Bronchial epithelial cell (primary cell): ENCODE measurements at regions not wholly inside any gene's neighbourhood (a gene's known extent, or its start where the extent isn't known, plus 50 kb on each side); places are given as distances from the start of the nearest gene placed in this dataset.

ENCODE experiments used
- DNase-seq: peaks from one replicate; pipeline ENCODE4 v3.0.0-alpha.2; 2010; ENCODE audit warnings: low read depth
- FAIRE-seq: peaks from 2 replicates; lab custom pipeline; 2011; peaks lifted over from hg19 to GRCh38; lab: Jason Lieb, UNC
- H3K27me3 ChIP-seq: 2 replicates; pipeline ENCODE4 v1.5.1; 2011; ENCODE audit warnings: low read length; ENCODE audit not compliant: control insufficient read depth, insufficient read depth
- H3K36me3 ChIP-seq: 2 replicates; pipeline ENCODE4 v1.5.1; 2011; ENCODE audit warnings: low read length; ENCODE audit not compliant: control insufficient read depth, insufficient read depth
- H3K4me3 ChIP-seq: 2 replicates; pipeline ENCODE4 v1.5.1; 2011; ENCODE audit warnings: mild to moderate bottlenecking, low read depth, low read length, control low read depth
- TF ChIP-seq, protein P1 (sequence below): IDR thresholded peaks from 2 replicates; pipeline ENCODE4 v1.5.1; 2011; ENCODE audit warnings: mild to moderate bottlenecking, moderate library complexity, low read length, control low read depth, inconsistent platforms; ENCODE audit not compliant: insufficient read depth, severe bottlenecking

DNA sequence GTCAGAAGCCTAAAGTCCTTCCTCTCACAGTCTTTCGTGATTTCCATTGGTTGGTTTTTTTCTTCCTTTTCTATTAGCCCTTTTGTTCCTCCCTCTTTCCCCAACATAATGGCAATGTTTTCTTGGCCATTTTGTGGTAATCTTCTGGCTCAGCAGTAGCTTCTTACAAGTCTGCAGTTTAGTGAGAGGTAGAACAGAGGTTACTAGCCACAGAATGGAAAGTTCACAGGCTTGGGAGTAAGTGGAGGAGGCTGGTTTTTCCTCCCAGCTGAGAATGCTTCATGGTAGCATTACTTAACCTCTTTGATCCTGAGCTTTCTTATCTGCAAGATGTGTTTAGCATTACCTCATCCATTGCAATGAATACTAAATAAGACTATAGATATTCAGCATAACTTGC lies 346.9 kb downstream of the NFIB start:
- FAIRE-seq: no peak

DNA sequence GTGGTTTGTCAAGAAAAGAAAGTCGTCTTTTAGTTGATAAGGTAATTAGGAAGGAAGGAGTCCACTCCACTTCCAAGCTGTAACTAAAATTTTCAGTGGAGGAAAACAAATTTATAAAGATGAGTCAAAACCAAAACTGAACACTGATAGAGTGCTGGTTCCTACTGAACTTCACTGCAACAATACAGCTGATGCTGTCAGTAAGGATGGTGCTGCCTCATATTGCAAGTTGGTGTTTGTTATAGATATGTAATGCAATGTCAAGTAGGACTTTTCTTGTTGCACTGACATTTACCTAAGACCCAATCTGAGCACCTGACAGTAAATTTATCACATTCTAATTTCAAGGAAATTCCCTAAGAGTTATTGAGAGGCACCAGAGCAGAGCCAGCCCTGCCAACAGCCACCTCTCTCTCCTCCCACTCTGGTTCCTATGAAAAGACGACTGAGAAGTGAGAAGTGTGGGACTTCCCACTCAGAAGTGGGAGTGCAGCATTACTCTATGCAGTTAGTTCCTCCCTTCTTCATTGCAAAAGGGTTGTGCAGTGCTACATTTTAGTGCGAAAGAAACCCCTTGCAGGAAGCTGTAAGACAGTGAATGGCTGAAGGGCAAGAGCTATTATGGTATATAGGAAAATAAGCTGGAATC lies 350.8 kb downstream of the NFIB start:
- Histone ChIP-seq H3K4me3 (no peak overlapping the region), H3K36me3 (no peaks in the 10 kb centered on the region), H3K27me3 (no peaks in the 10 kb centered on the region)
- no peak for DNase-seq
- no peak for FAIRE-seq
- TF ChIP-seq, protein P1, sequence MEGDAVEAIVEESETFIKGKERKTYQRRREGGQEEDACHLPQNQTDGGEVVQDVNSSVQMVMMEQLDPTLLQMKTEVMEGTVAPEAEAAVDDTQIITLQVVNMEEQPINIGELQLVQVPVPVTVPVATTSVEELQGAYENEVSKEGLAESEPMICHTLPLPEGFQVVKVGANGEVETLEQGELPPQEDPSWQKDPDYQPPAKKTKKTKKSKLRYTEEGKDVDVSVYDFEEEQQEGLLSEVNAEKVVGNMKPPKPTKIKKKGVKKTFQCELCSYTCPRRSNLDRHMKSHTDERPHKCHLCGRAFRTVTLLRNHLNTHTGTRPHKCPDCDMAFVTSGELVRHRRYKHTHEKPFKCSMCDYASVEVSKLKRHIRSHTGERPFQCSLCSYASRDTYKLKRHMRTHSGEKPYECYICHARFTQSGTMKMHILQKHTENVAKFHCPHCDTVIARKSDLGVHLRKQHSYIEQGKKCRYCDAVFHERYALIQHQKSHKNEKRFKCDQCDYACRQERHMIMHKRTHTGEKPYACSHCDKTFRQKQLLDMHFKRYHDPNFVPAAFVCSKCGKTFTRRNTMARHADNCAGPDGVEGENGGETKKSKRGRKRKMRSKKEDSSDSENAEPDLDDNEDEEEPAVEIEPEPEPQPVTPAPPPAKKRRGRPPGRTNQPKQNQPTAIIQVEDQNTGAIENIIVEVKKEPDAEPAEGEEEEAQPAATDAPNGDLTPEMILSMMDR: no peak

More for the DNA sequence above, 346.9 kb downstream of the NFIB start:
- Histone ChIP-seq H3K27me3 (no peaks in the 10 kb centered on the region), H3K36me3 (no peaks in the 10 kb centered on the region), H3K4me3 (no peak overlapping the region)
- TF ChIP-seq, protein P1: no peak
- DNase-seq: no peak

DNA sequence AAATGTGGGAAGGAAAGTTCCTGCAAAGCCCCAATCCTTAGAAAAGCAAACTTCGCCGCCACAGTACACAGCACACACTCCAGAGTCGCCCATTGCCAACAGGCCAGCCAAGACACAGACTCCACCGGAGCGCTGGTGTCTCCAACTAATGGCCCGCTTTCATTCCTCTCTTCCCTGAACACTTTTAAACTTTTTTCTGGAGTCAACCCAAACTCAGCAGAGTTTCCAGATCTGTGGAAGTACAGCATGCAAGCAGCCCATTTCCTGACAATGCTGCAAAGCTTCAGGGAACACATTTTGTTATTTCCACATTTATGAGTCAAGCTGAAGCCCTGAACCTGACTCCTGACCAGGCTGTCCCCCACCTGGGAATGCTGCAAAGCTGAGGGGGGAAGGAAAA lies 351.9 kb downstream of the NFIB start:
- Histone ChIP-seq H3K36me3 (no peaks in the 10 kb centered on the region), H3K27me3 (no peaks in the 10 kb centered on the region), H3K4me3 (no peak overlapping the region)
- TF ChIP-seq, protein P1: no peak
- DNase-seq: no peak
- FAIRE-seq: no peak

DNA sequence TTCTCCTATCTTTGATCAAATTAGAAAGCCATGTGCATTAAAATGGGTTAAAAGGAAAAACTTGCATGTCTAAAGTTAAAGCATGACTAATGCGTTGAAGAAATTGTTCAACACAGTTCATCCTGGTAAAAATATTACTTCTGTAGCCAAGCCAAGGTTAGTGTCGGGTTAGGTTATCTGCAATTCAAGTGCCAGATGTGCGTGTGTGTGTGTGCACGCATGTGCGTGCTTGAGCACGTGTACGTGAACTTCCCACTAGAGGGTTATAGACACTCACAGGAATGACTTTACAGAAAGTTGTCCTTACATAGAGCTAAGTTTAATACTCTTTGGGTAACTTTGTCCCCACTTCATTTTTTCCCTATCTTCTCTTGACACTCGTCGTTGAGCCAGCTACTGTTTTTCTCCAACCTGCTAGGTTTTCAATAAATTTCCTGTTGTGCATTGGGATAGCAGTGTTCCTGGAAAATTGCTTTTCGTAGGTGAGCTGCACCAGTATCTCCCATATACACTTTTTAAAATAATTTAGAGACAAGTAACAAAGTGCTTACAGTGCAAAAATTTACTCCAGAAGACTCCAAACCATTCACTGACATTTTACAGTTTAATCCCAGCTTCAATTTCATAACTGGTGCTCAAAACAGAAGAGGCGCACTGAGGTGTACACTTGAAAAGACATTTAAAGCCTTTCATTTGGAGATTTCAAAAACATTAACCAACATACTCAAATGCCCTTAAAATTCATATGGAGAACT lies 353.8 kb downstream of the NFIB start:
- no peaks in the 10 kb centered on the region for H3K27me3 ChIP-seq
- TF ChIP-seq, protein P1: no peak
- no peaks in the 10 kb centered on the region for H3K36me3 ChIP-seq
- no peak overlapping the region for H3K4me3 ChIP-seq
- FAIRE-seq: peak; percentile 68
- DNase-seq: no peak

DNA sequence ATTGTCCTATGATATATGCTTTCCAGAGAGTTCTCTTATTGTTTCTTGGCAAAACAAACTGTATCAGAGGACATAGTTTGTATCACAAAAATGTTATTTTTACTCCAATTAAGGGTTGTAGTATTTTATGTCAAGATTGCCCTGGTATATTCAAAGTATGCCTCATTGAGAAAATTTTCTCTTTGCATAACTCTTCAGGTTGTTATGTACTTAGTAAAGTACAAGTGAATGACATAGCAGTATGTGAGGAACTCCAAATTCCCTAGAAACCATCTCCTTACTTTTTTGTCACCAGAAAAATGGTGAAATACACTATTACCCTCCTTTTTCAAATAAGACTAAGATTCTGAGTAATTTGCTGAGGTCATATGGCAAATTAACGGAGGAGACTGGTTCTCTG lies 355.3 kb downstream of the NFIB start:
- FAIRE-seq (no peak), DNase-seq (no peak)
- Histone ChIP-seq H3K36me3 (no peaks in the 10 kb centered on the region), H3K27me3 (no peaks in the 10 kb centered on the region), H3K4me3 (no peak overlapping the region)
- TF ChIP-seq, protein P1: no peak
